ENCODE measurements at regions not wholly inside any gene's neighbourhood (a gene's known extent, or its start where the extent isn't known, plus 50 kb on each side); places are given as distances from the start of the nearest gene placed in this dataset.
A peak's percentile ranks its signal among the peaks of the same experiment; 100 is the strongest.

DNA sequence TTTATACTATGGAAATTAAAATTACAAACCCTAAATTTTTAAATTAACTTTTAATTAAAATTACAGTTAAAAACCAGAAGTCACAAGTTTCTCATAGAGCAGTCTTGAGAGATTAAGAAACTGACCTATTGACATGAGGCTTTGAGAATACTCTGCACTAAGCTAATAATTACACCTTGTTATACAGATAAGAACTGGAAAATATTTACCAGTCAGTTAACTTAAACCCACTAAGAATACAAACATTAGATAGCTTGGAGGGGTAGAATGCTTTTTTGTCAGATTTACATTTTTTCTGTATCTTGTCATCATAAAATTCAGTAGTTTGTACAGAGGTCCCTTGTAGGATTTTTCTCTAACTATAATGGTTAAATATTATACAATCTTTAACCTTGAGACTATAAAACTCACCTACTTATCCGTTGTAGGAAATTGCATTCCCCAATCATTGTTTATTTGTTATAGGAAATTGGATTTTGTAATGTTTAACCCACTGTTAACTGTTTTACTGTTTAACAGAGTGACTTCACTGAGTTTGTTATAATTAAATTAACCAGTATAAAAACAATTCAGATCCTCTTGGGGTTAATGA lies 219.7 kb upstream of the PKDCC start:
- no peak for DNase-seq

GRCh38 chr2:41829052-41829451 lies 218.8 kb upstream of the PKDCC start:
- no peak for DNase-seq

GRCh38 chr2:41830600-41830999 lies 217.2 kb upstream of the PKDCC start:
- DNase-seq = no peak

DNA sequence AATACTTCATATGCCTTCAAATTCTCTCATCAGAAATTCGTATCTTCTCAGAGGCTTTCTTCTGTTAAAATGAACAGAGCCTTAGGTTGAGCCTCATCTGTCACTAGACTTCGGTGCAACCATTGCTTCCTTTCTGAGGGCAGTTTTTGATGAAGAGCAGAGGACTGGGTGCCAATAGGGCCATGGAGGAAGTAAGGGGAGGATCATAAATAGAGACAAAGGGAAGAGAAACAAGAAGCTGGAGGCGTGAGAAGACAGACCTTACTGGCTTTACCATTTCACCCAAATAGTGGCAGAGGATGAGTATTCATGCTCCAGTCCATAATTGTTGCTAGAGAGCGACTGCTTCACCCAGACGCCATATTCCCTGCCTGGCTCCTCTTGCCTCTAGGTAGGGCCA lies 215.6 kb upstream of the PKDCC start:
- DNase-seq = no peak

- no peak for DNase-seq
These were observed 212.4 kb upstream of the PKDCC start for GRCh38 chr2:41835401-41835800.

- no peak for DNase-seq
These were observed 210.9 kb upstream of the PKDCC start for GRCh38 chr2:41836948-41837347.

DNA sequence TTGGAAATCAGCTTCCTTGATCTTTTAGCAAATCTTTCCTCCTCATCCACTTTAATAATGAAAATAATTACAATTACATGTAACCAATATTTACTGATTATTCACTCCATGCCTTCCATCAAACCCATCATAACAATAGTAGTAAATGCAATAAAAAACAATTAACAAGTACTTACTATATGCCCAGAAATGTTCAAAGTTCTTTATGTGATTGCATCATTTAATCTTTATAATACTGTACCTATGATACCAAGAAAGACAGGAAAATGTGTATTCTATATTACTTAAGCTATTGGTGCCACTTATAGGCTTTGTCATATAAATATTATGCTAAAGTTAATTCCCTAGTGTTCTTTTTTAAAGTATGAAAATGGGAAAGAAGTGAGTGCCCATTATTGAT lies 210.2 kb upstream of the PKDCC start:
- DNase-seq = no peak

GRCh38 chr2:41840702-41841551 lies 206.9 kb upstream of the PKDCC start:
- DNase-seq = peak; percentile 97

DNA sequence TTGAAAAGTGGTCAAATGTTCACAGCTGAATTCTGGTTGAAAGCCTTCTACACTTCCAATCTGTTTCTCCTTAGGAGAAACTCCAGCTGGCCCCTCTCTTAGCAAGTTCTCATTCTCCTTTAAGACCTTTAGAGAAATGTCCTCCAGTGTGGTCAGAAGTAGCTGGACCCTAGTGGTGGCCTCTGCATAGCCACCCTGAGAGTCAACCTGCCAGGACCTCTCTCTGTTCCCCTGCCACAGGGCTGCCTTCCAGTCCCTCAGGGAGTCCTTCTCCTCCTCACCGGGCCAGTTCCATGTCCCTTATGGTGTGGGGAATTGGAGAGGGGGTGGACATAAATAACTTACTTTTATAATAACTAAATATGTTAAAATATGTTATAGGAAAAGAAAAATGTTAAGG lies 200.9 kb upstream of the PKDCC start:
- no peak for DNase-seq

- no peak for DNase-seq
These were observed 199.9 kb upstream of the PKDCC start for GRCh38 chr2:41847744-41848441.

DNA sequence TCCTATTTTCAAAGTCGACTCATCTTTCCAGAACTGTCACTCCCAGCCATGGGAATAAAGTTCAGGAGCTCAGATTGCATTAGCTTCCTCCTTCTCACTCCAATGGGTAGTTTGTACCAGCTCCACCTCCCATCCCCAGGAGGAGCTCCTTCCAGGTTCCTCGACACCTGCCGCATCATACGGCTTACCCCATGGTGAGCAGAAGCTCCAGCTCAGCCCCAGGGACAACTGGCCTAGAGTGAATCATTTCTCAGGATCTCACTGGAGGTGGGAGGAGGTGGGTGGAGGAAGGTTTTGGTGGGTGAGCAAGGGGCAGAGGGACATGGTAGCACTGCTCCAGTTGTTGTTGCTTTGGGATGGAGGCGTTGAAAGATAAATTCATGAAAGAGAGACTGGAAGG lies 196.3 kb upstream of the PKDCC start:
- DNase-seq = no peak

DNA sequence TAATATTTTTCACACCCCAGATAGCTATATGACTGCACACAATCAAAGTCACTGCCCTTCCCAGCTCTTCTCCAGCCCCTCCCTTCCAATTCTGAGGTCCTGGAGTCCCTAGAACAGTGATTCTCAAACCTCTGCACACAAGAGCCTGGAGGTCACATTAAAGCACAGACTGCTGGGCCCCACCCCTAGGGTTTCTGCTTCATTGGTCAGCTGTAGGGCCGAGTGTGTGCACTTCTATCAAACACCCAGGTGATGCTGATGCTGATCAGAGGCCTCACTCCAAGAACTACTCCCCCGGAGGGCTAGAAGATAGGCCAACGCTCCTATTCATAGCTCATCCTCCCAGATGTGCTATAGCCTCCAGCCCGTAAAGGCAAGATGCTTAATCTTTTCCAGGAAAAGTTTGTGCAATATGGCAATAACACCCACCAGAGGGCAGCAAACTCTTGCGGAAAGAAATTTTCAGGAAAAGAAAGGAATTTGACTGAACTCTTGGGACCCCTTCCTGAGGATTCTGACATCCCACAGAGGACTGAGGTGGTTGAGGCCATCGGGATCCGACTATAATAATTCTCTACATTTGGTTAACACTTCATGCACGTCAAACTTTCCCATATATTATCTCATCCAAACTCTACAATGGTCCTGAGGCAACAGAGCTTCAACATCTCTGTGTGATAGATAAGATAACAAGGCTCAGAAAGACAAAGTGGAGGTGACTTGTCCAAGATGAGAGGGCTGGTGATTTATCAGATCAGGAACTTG lies 194.2 kb upstream of the PKDCC start:
- no peak for DNase-seq

- no peak for DNase-seq
These were observed 193.6 kb upstream of the PKDCC start for GRCh38 chr2:41854227-41854626.

- no peak for DNase-seq
These were observed 190.9 kb upstream of the PKDCC start for GRCh38 chr2:41856946-41857345.

- DNase-seq = no peak
These were observed 188.0 kb upstream of the PKDCC start for GRCh38 chr2:41859615-41860514.

DNA sequence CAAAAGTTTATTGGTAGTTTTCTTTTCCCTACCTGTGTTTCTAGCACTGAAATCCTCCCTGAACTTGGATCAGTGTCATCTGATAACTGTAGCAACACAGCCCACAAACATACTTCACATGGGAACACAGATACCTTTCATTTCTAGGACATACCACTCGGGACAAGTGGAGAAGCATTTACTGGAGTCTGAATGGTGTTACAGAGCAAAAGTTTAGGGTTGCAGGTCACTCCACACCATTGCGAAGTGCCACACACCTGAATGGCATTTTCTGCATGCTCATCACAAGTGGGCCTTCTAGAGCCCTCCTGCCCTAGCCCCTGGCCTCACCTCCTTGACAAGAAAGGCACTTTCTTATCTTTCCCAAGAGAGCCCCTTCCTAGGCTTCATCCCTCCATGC lies 184.8 kb upstream of the PKDCC start:
- no peak for DNase-seq

DNA sequence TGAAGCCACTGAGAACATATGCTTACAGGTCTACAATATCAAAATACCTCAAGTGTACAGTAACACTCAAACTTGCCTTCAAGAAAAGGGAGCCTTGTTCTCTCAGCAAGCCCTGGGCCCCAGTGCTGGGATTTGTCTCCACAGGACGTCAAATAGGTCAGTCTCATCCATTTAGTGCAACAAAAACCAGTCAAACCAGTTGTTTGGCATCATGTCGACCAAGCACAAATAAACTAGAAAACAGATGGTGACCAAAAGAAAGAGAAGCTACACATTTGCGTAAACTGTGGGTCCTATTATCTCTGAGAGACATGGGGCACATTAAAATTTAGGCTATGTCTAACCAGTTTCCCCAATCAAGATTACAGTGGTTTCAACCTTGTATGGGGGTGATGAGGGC lies 182.6 kb upstream of the PKDCC start:
- no peak for DNase-seq

GRCh38 chr2:41867553-41867952 lies 180.3 kb upstream of the PKDCC start:
- no peak for DNase-seq

GRCh38 chr2:41869542-41870264 lies 178.1 kb upstream of the PKDCC start:
- peak; percentile 47 for DNase-seq

GRCh38 chr2:41870265-41870585 lies 177.6 kb upstream of the PKDCC start:
- DNase-seq = no peak

DNA sequence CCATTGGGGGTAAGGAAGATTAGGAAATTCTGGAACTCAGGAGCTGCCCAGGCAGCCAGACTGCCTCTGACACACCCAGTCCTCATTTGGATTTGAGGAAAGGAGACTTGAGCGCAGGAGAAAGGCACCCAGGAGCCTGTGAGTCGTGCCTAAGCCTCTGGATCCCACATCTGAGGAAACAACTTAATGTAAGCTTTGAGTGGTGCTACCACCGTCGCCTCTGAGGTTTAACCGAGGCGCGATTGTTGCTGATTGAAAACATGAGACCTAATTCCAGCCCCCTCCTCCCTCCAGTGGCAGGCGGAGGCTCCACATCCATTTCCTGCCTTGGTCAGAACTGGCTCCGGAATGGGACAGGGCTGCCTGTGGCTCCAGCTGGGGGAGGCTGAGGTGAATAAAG lies 176.7 kb upstream of the PKDCC start:
- DNase-seq = no peak

DNA sequence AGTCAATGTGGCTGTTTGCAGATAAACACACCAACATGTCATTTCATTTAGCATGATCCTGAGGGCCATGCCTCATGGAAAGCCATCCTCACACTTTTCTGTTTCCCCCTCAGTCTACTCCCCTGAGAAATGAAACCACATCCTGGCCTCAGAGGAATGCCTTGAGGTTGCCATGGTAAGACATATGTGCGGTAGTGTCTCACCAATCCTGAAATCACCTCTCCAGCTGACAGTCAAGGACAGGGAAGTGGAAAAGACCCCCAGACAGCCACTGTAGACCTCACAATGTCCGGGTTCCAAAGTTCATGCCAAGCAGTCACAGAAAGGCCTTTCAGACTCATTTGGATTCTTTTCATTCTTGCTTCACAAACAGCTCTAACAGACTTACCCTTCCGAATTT lies 175.2 kb upstream of the PKDCC start:
- DNase-seq = no peak
